ENCODE measurements at regions not wholly inside any gene's neighbourhood (a gene's known extent, or its start where the extent isn't known, plus 50 kb on each side); places are given as distances from the start of the nearest gene placed in this dataset.

DNA sequence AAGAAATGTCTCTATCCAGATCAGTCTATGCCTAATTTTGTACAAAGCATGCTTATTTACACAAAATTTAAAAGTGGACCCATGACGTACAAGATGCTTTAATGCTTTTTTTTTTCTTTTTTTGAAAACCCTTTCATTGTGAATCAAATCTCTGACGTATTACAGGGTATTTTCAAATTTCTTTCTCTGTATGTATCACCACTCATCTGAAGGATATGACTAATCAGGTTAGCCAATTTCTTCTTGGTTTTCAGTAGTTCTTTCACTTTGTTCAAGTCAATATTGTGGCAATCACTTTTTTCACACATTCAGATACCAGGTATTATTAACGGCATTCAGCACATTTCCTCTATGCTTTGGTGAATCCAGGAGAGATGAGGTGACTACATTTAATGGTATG is 685.3 kb downstream of the TRHDE start:
- H3K4me3 ChIP-seq: no peak overlapping the region
- no peak for TF ChIP-seq POLR2AphosphoS5 (IDR thresholded peaks at IDR 0.05)
- TF ChIP-seq, protein P1, sequence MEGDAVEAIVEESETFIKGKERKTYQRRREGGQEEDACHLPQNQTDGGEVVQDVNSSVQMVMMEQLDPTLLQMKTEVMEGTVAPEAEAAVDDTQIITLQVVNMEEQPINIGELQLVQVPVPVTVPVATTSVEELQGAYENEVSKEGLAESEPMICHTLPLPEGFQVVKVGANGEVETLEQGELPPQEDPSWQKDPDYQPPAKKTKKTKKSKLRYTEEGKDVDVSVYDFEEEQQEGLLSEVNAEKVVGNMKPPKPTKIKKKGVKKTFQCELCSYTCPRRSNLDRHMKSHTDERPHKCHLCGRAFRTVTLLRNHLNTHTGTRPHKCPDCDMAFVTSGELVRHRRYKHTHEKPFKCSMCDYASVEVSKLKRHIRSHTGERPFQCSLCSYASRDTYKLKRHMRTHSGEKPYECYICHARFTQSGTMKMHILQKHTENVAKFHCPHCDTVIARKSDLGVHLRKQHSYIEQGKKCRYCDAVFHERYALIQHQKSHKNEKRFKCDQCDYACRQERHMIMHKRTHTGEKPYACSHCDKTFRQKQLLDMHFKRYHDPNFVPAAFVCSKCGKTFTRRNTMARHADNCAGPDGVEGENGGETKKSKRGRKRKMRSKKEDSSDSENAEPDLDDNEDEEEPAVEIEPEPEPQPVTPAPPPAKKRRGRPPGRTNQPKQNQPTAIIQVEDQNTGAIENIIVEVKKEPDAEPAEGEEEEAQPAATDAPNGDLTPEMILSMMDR (IDR thresholded peaks at IDR 0.05 in 8 of 11, conservative IDR thresholded peaks at IDR 0.05 in 3 of 11): no peak
- TF ChIP-seq POLR2A (IDR thresholded peaks at IDR 0.05): no peak
- no peak overlapping the region for H3K27ac ChIP-seq
- H3K36me3 ChIP-seq: no peaks in the 10 kb centered on the region
- H3K4me1 ChIP-seq: no peaks in the 10 kb centered on the region
- 73 to 84% (median 77%) methylated on average over 3 of the region's 3 CpGs for WGBS, 5 donors
- DNase-seq: no peak
- peaks cover 0 to 6% (median 2%) of the 10 kb centered on the region in 8 donors for H3K9me3 ChIP-seq
- intact Hi-C loops (cut with DNase I; ENCODE audit: low total_unique reads): no loop called here
- H3K27me3 ChIP-seq (replicated peaks in 1 of 7): no peaks in the 10 kb centered on the region

DNA sequence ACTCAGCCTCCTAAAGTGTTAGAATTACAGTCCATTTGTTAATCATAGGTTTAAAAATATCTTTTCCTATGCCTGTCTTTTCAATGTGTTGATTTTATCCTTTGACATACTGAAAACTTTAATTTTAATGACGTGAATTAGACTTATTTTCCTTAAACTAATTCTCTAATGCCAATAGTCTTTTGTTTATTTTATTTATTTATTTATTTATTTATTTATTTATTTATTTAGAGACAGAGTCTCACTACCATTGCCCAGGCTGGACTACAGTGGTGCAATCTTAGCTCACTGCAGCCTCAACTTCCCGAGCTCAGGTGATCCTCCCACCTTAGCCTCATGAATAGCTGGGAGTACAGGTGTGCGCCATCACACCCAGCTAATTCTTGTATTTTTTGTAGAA is 694.5 kb downstream of the TRHDE start:
- 72 to 90% (median 77%) methylated on average over 3 of the region's 3 CpGs for WGBS, 5 donors
- Histone ChIP-seq H3K27me3 (replicated peaks in 1 of 7) (no peaks in the 10 kb centered on the region), H3K36me3 (no peaks in the 10 kb centered on the region), H3K4me3 (no peak overlapping the region), H3K9me3 (no peaks in the 10 kb centered on the region), H3K27ac (no peak overlapping the region), H3K4me1 (no peaks in the 10 kb centered on the region)
- TF ChIP-seq, protein P1 (IDR thresholded peaks at IDR 0.05 in 8 of 11, conservative IDR thresholded peaks at IDR 0.05 in 3 of 11): no peak
- TF ChIP-seq POLR2A (IDR thresholded peaks at IDR 0.05) (no peak), POLR2AphosphoS5 (IDR thresholded peaks at IDR 0.05) (no peak)
- DNase-seq: no peak
- intact Hi-C loops (cut with DNase I; ENCODE audit: low total_unique reads): no loop called here

- 82 to 92% (median 89%) methylated on average over 10 of the region's 10 CpGs for WGBS, 5 donors
Measured at GRCh38 chr12:72974954-72975555, 702.9 kb downstream of the TRHDE start.

GRCh38 chr12:72978999-72979398 is 706.8 kb downstream of the TRHDE start:
- H3K4me1 ChIP-seq: no peaks in the 10 kb centered on the region
- DNase-seq: no peak
- intact Hi-C loops (cut with DNase I; ENCODE audit: low total_unique reads): no loop called here
- no peak overlapping the region for H3K27ac ChIP-seq
- H3K36me3 ChIP-seq: no peaks in the 10 kb centered on the region
- H3K4me3 ChIP-seq: no peak overlapping the region
- TF ChIP-seq POLR2A (IDR thresholded peaks at IDR 0.05): no peak
- TF ChIP-seq, protein P1 (IDR thresholded peaks at IDR 0.05 in 8 of 11, conservative IDR thresholded peaks at IDR 0.05 in 3 of 11): no peak
- no peak for TF ChIP-seq POLR2AphosphoS5 (IDR thresholded peaks at IDR 0.05)
- H3K9me3 ChIP-seq: peaks cover 0 to 20% (median 10%) of the 10 kb centered on the region in 8 donors
- no peaks in the 10 kb centered on the region for H3K27me3 ChIP-seq (replicated peaks in 1 of 7)
- 88 to 96% (median 94%) methylated on average over 4 of the region's 4 CpGs for WGBS, 5 donors

More at GRCh38 chr12:72974954-72975555, 702.9 kb downstream of the TRHDE start:
- Histone ChIP-seq H3K9me3 (peaks cover 0 to 21% (median 10%) of the 10 kb centered on the region in 8 donors), H3K4me3 (no peak overlapping the region), H3K4me1 (no peaks in the 10 kb centered on the region), H3K27me3 (replicated peaks in 1 of 7) (no peaks in the 10 kb centered on the region), H3K27ac (no peak overlapping the region), H3K36me3 (no peaks in the 10 kb centered on the region)
- intact Hi-C loops (cut with DNase I; ENCODE audit: low total_unique reads): no loop called here
- TF ChIP-seq, protein P1 (IDR thresholded peaks at IDR 0.05 in 8 of 11, conservative IDR thresholded peaks at IDR 0.05 in 3 of 11): no peak
- TF ChIP-seq POLR2A (IDR thresholded peaks at IDR 0.05) (no peak), POLR2AphosphoS5 (IDR thresholded peaks at IDR 0.05) (no peak)
- DNase-seq: no peak

Measured in spleen (tissue), 11 donors.